AG04450 (cell line): ENCODE measurements at regions not wholly inside any gene's neighbourhood (a gene's known extent, or its start where the extent isn't known, plus 50 kb on each side); places are given as distances from the start of the nearest gene placed in this dataset.
"Not testable (repeated sequence)": the region's sequence is repeated elsewhere in the genome, so short reads cannot be mapped to it uniquely, and the experiment has no call there.

Experiments used
- CTCF ChIA-PET: fragments of 300-600, 350-600 bp; formaldehyde crosslinking; extraction: SDS; loops from one replicate; lab custom pipeline; 2022; ENCODE audit warnings: antibody characterized with exemption, inconsistent platforms; lab: Charles Lee
- POLR2A ChIA-PET: fragments of 350-600 bp; formaldehyde crosslinking; extraction: SDS; loops from one replicate; lab custom pipeline; 2021; ENCODE audit warnings: antibody characterized with exemption, inconsistent platforms; lab: Yijun Ruan, JAX
- DNase-seq: peaks from one replicate; pipeline ENCODE4 v3.0.0-alpha.2; 2011; ENCODE audit warnings: low read depth, low spot score
- H3K27ac ChIP-seq: one replicate; pipeline ENCODE4 v1.5.1; 2012; ENCODE audit warnings: low read depth, low read length, control low read depth
- H3K27me3 ChIP-seq: one replicate; pipeline ENCODE4 v1.6.0; 2012; ENCODE audit warnings: low read length; ENCODE audit not compliant: control insufficient read depth, insufficient read depth
- H3K4me3 ChIP-seq: 2 replicates; pipeline ENCODE4 v1.5.1; 2011; ENCODE audit warnings: mild to moderate bottlenecking, low read depth, low read length, control low read depth
- H3K9me3 ChIP-seq: 2 replicates; pipeline ENCODE4 v1.5.1; 2012; ENCODE audit warnings: low read length; ENCODE audit not compliant: control insufficient read depth, insufficient read depth
- CTCF ChIP-seq: IDR thresholded peaks from 2 replicates; pipeline ENCODE4 v1.5.1; 2011; ENCODE audit warnings: low read depth, low read length, control low read depth, inconsistent platforms

- ChIA-PET CTCF (interaction anchor here (1.6 kb wide), 1 partner anchor 47 kb away, joined by 6 read pairs; no protein-coding TSS in a partner anchor), POLR2A (no interaction called here)
- Histone ChIP-seq H3K9me3 (no peaks in the 10 kb centered on the region), H3K27ac (no peak overlapping the region), H3K4me3 (no peak overlapping the region), H3K27me3 (no peaks in the 10 kb centered on the region)
- TF ChIP-seq CTCF: no peak
- no peak for DNase-seq
Measured at GRCh38 chr18:11357678-11358077, 208.3 kb upstream of the PIEZO2 start.

GRCh38 chr18:11344576-11344975 lies 195.2 kb upstream of the PIEZO2 start:
- CTCF ChIA-PET, POLR2A ChIA-PET, H3K4me3 ChIP-seq, H3K9me3 ChIP-seq, H3K27me3 ChIP-seq, DNase-seq, H3K27ac ChIP-seq: not testable (repeated sequence)

- H3K27me3 ChIP-seq: no peaks in the 10 kb centered on the region
- ChIA-PET POLR2A (no interaction called here), CTCF (no interaction called here)
- H3K4me3 ChIP-seq: no peak overlapping the region
- H3K27ac ChIP-seq: no peak overlapping the region
- no peak for TF ChIP-seq CTCF
- H3K9me3 ChIP-seq: peaks cover 10% of the 10 kb centered on the region
- DNase-seq: no peak
Measured at GRCh38 chr18:11343096-11343495, 193.7 kb upstream of the PIEZO2 start.

- H3K27ac ChIP-seq, H3K9me3 ChIP-seq, POLR2A ChIA-PET, DNase-seq, H3K27me3 ChIP-seq, H3K4me3 ChIP-seq: not testable (repeated sequence)
- CTCF ChIA-PET: interaction anchor here (0.9 to 1.0 kb wide), 2 partner anchors 31 to 85 kb away, joined by 3 to 4 read pairs; no protein-coding TSS in a partner anchor
Measured at GRCh38 chr18:11342115-11342514, 192.7 kb upstream of the PIEZO2 start.

- H3K4me3 ChIP-seq: no peak overlapping the region
- H3K9me3 ChIP-seq: peaks cover 5% of the 10 kb centered on the region
- ChIA-PET CTCF (interaction anchor here (1.0 kb wide), 1 partner anchor 214 kb away, joined by 3 read pairs; no protein-coding TSS in a partner anchor), POLR2A (no interaction called here)
- H3K27ac ChIP-seq: no peak overlapping the region
- DNase-seq: no peak
- H3K27me3 ChIP-seq: no peaks in the 10 kb centered on the region
- no peak for TF ChIP-seq CTCF
Measured at GRCh38 chr18:11339188-11339775, 189.9 kb upstream of the PIEZO2 start.

GRCh38 chr18:11336241-11336640 lies 186.9 kb upstream of the PIEZO2 start:
- no peak for TF ChIP-seq CTCF
- DNase-seq: no peak
- no peaks in the 10 kb centered on the region for H3K27me3 ChIP-seq
- ChIA-PET POLR2A (no interaction called here), CTCF (no interaction called here)
- no peaks in the 10 kb centered on the region for H3K9me3 ChIP-seq
- H3K4me3 ChIP-seq: no peak overlapping the region
- H3K27ac ChIP-seq: no peak overlapping the region
